RWPE2 (cell line): ENCODE measurements at regions not wholly inside any gene's neighbourhood (a gene's known extent, or its start where the extent isn't known, plus 50 kb on each side); places are given as distances from the start of the nearest gene placed in this dataset.

ENCODE experiments used
- ATAC-seq: fragments of 200-7000 bp; cut with Tn5 transposase; 3 replicates; pipeline ENCODE4 v1.9.1; 2021; ENCODE audit warnings: low read depth
- DNase-seq: peaks from one replicate; pipeline ENCODE4 v3.0.0-alpha.2; 2020; ENCODE audit warnings: low spot score
- H3K27ac ChIP-seq: fragments of 450-650 bp; 2 replicates; pipeline ENCODE4 v1.5.1; 2017; ENCODE audit warnings: mild to moderate bottlenecking; ENCODE audit not compliant: poor library complexity, severe bottlenecking
- H3K27me3 ChIP-seq: fragments of 250-450 bp; sonication (Bioruptor Pico); 2 replicates; pipeline ENCODE4 v1.5.1; 2021; ENCODE audit warnings: mild to moderate bottlenecking, moderate library complexity; ENCODE audit not compliant: insufficient read depth, poor library complexity, severe bottlenecking
- H3K36me3 ChIP-seq: fragments of 250-450 bp; sonication (Bioruptor Pico); 2 replicates; pipeline ENCODE4 v1.5.1; 2020; ENCODE audit warnings: low read depth, mild to moderate bottlenecking, moderate library complexity
- H3K4me1 ChIP-seq: fragments of 250-450 bp; sonication (Bioruptor Pico); 2 replicates; pipeline ENCODE4 v1.5.1; 2021; ENCODE audit warnings: mild to moderate bottlenecking, moderate library complexity; ENCODE audit not compliant: insufficient read depth, poor library complexity, severe bottlenecking
- H3K4me3 ChIP-seq: fragments of 250-450 bp; sonication (Bioruptor Pico); 2 replicates; pipeline ENCODE4 v1.5.1; 2021; ENCODE audit warnings: mild to moderate bottlenecking, moderate library complexity; ENCODE audit not compliant: severe bottlenecking
- H3K9me3 ChIP-seq: fragments of 250-450 bp; sonication (Bioruptor Pico); 2 replicates; pipeline ENCODE4 v1.5.1; 2021; ENCODE audit warnings: mild to moderate bottlenecking, moderate library complexity; ENCODE audit not compliant: severe bottlenecking
- TF ChIP-seq, protein P1 (sequence below): fragments of 450-650 bp; IDR thresholded peaks from one replicate; pipeline ENCODE4 v1.5.1; 2017; ENCODE audit warnings: mild to moderate bottlenecking, moderate library complexity; ENCODE audit not compliant: poor library complexity, severe bottlenecking

GRCh38 chr18:34115409-34116081 is 109.2 kb downstream of the NOL4 start:
- no peak overlapping the region for H3K4me3 ChIP-seq
- ATAC-seq (no peak), DNase-seq (no peak)
- H3K27me3 ChIP-seq = no peaks in the 10 kb centered on the region
- no peaks in the 10 kb centered on the region for H3K9me3 ChIP-seq
- H3K27ac ChIP-seq = no peak overlapping the region
- TF ChIP-seq, protein P1, sequence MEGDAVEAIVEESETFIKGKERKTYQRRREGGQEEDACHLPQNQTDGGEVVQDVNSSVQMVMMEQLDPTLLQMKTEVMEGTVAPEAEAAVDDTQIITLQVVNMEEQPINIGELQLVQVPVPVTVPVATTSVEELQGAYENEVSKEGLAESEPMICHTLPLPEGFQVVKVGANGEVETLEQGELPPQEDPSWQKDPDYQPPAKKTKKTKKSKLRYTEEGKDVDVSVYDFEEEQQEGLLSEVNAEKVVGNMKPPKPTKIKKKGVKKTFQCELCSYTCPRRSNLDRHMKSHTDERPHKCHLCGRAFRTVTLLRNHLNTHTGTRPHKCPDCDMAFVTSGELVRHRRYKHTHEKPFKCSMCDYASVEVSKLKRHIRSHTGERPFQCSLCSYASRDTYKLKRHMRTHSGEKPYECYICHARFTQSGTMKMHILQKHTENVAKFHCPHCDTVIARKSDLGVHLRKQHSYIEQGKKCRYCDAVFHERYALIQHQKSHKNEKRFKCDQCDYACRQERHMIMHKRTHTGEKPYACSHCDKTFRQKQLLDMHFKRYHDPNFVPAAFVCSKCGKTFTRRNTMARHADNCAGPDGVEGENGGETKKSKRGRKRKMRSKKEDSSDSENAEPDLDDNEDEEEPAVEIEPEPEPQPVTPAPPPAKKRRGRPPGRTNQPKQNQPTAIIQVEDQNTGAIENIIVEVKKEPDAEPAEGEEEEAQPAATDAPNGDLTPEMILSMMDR = no peak
- no peaks in the 10 kb centered on the region for H3K36me3 ChIP-seq
- peaks cover 5% of the 10 kb centered on the region for H3K4me1 ChIP-seq

DNA sequence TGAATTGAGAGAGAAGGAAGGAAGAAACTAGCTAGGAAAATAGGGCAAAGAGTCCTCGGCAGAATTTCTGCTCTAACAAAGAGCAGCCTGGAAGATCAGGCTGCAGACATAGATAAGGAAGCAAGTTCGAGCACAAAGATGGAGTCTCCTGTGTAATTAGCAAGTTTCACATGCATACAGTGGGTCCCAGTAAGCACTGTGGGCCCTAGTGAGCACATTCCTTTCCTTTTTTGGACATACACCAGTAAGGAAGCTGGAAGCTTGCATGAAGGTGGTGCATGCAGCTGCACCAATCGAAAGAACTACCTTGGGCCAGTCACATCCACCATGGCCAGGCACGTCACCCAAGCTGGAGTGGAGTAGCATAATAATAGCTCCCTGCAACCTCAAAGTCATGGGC is 109.7 kb downstream of the NOL4 start:
- Histone ChIP-seq H3K4me3 (no peak overlapping the region), H3K9me3 (no peaks in the 10 kb centered on the region), H3K36me3 (no peaks in the 10 kb centered on the region), H3K27me3 (no peaks in the 10 kb centered on the region), H3K4me1 (no peaks in the 10 kb centered on the region), H3K27ac (no peak overlapping the region)
- TF ChIP-seq, protein P1 = no peak
- DNase-seq = no peak
- ATAC-seq = no peak

DNA sequence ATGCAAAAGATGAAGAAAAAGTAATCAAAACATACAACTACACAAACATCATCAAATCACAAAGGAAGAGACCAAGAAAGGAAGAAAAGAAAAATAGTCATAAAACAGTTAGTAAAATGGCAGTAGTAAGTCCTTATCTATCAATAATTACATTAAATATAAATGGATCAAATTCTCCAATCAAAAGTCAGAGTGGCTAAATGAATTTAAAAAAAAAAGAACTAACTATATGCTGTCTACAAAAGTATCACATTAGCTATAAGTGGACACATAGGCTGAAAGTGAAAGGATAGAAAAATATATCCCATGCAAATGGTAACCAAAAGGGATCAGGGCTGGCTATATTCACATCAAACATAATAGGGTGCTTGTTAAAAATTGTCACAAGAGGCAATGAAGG is 116.5 kb downstream of the NOL4 start:
- ATAC-seq (no peak), DNase-seq (no peak)
- H3K4me3 ChIP-seq = no peak overlapping the region
- TF ChIP-seq, protein P1 = no peak
- H3K9me3 ChIP-seq = peaks cover 5% of the 10 kb centered on the region
- H3K4me1 ChIP-seq = no peaks in the 10 kb centered on the region
- no peaks in the 10 kb centered on the region for H3K36me3 ChIP-seq
- H3K27ac ChIP-seq = no peak overlapping the region
- H3K27me3 ChIP-seq = no peaks in the 10 kb centered on the region

GRCh38 chr18:34098109-34098508 is 126.6 kb downstream of the NOL4 start:
- DNase-seq (no peak), ATAC-seq (no peak)
- H3K4me3 ChIP-seq = no peak overlapping the region
- no peaks in the 10 kb centered on the region for H3K4me1 ChIP-seq
- H3K9me3 ChIP-seq = no peaks in the 10 kb centered on the region
- H3K36me3 ChIP-seq = no peaks in the 10 kb centered on the region
- no peak overlapping the region for H3K27ac ChIP-seq
- TF ChIP-seq, protein P1 = no peak
- no peaks in the 10 kb centered on the region for H3K27me3 ChIP-seq

- no peaks in the 10 kb centered on the region for H3K4me1 ChIP-seq
- ATAC-seq (no peak), DNase-seq (no peak)
These were observed 127.4 kb downstream of the NOL4 start for GRCh38 chr18:34097312-34097711.

More at GRCh38 chr18:34097312-34097711, 127.4 kb downstream of the NOL4 start:
- H3K9me3 ChIP-seq = no peaks in the 10 kb centered on the region
- TF ChIP-seq, protein P1 = no peak
- no peaks in the 10 kb centered on the region for H3K27me3 ChIP-seq
- H3K4me3 ChIP-seq = no peak overlapping the region
- H3K27ac ChIP-seq = no peak overlapping the region
- H3K36me3 ChIP-seq = no peaks in the 10 kb centered on the region
